CD14-positive monocyte (primary cell): ENCODE measurements at regions not wholly inside any gene's neighbourhood (a gene's known extent, or its start where the extent isn't known, plus 50 kb on each side); places are given as distances from the start of the nearest gene placed in this dataset.

Source experiments
- DNase-seq, 3 donors: peaks; one replicate each; pipeline ENCODE4 v3.0.0-alpha.2; 2011 to 2022
- H2AFZ ChIP-seq: 2 replicates; pipeline ENCODE4 v1.6.0; 2012; ENCODE audit warnings: mild to moderate bottlenecking, low read depth, low read length, inconsistent platforms; ENCODE audit not compliant: insufficient read depth, poor library complexity, severe bottlenecking
- H3K27ac ChIP-seq, 2 donors: 1 replicate in 1 of 2; 2 replicates in 1 of 2; pipeline ENCODE4 v1.5.1; 2012 to 2013; ENCODE audit warnings: low read length in 2 of 2, control low read depth in 1 of 2, inconsistent platforms in 1 of 2, low read depth in 1 of 2, mild to moderate bottlenecking in 1 of 2
- H3K27me3 ChIP-seq, 2 donors: one replicate each; pipeline versions ENCODE4 v1.6.0 to v1.6.1; 2011 to 2013; ENCODE audit warnings: low read length in 2 of 2; ENCODE audit not compliant: control insufficient read depth in 2 of 2, insufficient read depth in 2 of 2
- H3K36me3 ChIP-seq, 2 donors: replicated peaks in 1 of 2; 1 replicate in 1 of 2; 2 replicates in 1 of 2; pipeline versions ENCODE4 v1.5.1 to v1.6.1; 2012 to 2013; ENCODE audit warnings: low read length in 2 of 2, control low read depth in 1 of 2, inconsistent platforms in 1 of 2, mild to moderate bottlenecking in 1 of 2; ENCODE audit not compliant: insufficient read depth in 2 of 2, control insufficient read depth in 1 of 2
- H3K4me1 ChIP-seq, 2 donors: 1 replicate in 1 of 2; 2 replicates in 1 of 2; pipeline versions ENCODE4 v1.5.1 to v1.6.1; 2012 to 2013; ENCODE audit warnings: low read length in 2 of 2, control low read depth in 1 of 2, inconsistent platforms in 1 of 2, mild to moderate bottlenecking in 1 of 2, moderate library complexity in 1 of 2; ENCODE audit not compliant: insufficient read depth in 2 of 2, control insufficient read depth in 1 of 2
- H3K4me2 ChIP-seq: replicated peaks from 2 replicates; pipeline ENCODE3; 2012; ENCODE audit warnings: low read length, moderate library complexity, mild to moderate bottlenecking; ENCODE audit not compliant: poor library complexity, severe bottlenecking; ENCODE audit errors: extremely low read depth
- H3K4me3 ChIP-seq, 3 experiments: fragments of 200-600 bp in 1 of 3; sonication (generic) in 1 of 3; replicated peaks in 1 of 3; 1 replicate in 2 of 3; 2 replicates in 1 of 3; pipeline ENCODE4 v1.5.1; 2011 to 2013; ENCODE audit warnings: low read length in 3 of 3, mild to moderate bottlenecking in 3 of 3, control low read depth in 2 of 3, low read depth in 2 of 3, inconsistent platforms in 1 of 3, moderate library complexity in 1 of 3
- H3K79me2 ChIP-seq: 2 replicates; pipeline ENCODE4 v1.6.0; 2012; ENCODE audit warnings: mild to moderate bottlenecking, control low read depth, inconsistent platforms, low read length, moderate library complexity; ENCODE audit not compliant: insufficient read depth
- H3K9ac ChIP-seq: 2 replicates; pipeline ENCODE4 v1.6.0; 2017; ENCODE audit warnings: low read length, mild to moderate bottlenecking; ENCODE audit not compliant: insufficient read depth, poor library complexity, severe bottlenecking
- H3K9me3 ChIP-seq, 2 donors: replicated peaks in 1 of 2; 1 replicate in 1 of 2; 2 replicates in 1 of 2; pipeline versions ENCODE4 v1.5.1 to v1.6.1; 2012 to 2013; ENCODE audit warnings: low read length in 2 of 2, control low read depth in 1 of 2; ENCODE audit not compliant: control insufficient read depth in 1 of 2, insufficient read depth in 1 of 2
- H4K20me1 ChIP-seq: 2 replicates; pipeline ENCODE4 v1.6.0; 2012; ENCODE audit warnings: mild to moderate bottlenecking, low read length, control low read depth, moderate library complexity; ENCODE audit not compliant: insufficient read depth
- H3K27ac Mint-ChIP-seq, 7 donors: one replicate each; pipeline ENCODE4 v1.8.0; 2020; ENCODE audit warnings: mild to moderate bottlenecking in 7 of 7, mixed read lengths in 7 of 7, moderate library complexity in 6 of 7, inconsistent platforms in 2 of 7
- H3K27me3 Mint-ChIP-seq, 3 donors: one replicate each; pipeline ENCODE4 v1.8.0; 2021 to 2022; ENCODE audit warnings: low read depth in 3 of 3, mild to moderate bottlenecking in 3 of 3, mixed read lengths in 3 of 3, moderate library complexity in 3 of 3, inconsistent platforms in 1 of 3
- H3K36me3 Mint-ChIP-seq, 2 donors: one replicate each; pipeline ENCODE4 v1.8.0; 2020; ENCODE audit warnings: mixed read lengths in 2 of 2, inconsistent platforms in 1 of 2, mild to moderate bottlenecking in 1 of 2
- H3K4me1 Mint-ChIP-seq: one replicate; pipeline ENCODE4 v1.8.0; 2020; ENCODE audit warnings: mild to moderate bottlenecking, mixed read lengths
- H3K4me3 Mint-ChIP-seq, 2 donors: one replicate each; pipeline ENCODE4 v1.8.0; 2020; ENCODE audit warnings: mild to moderate bottlenecking in 2 of 2, mixed read lengths in 2 of 2, moderate library complexity in 1 of 2
- H3K9me3 Mint-ChIP-seq, 7 donors: one replicate each; pipeline ENCODE4 v1.8.0; 2020 to 2022; ENCODE audit warnings: mixed read lengths in 7 of 7, mild to moderate bottlenecking in 6 of 7, moderate library complexity in 6 of 7, inconsistent platforms in 2 of 7
- CTCF ChIP-seq: fragments of 200-600 bp; IDR thresholded peaks from one replicate; pipeline ENCODE4 v1.8.0; 2022; ENCODE audit warnings: antibody characterized with exemption, mild to moderate bottlenecking
- WGBS: methylation state at CpG from one replicate; pipeline ENCODE4 v1.1.5; 2013; ENCODE audit warnings: missing lambda C conversion rate; ENCODE audit not compliant: insufficient coverage; 5-methylcytosine and 5-hydroxymethylcytosine counted together
- intact Hi-C, 2 donors: fragments of 100-400 bp; cut with micrococcal nuclease; formaldehyde crosslinking; loops; one replicate each; pipeline versions ENCODE4 v1.15.0 to v1.15.1; 2023

- Mint-ChIP-seq H3K4me1 (peaks cover 8% of the 10 kb centered on the region), H3K4me3 (no peak overlapping the region), H3K9me3 (no peaks in the 10 kb centered on the region), H3K27ac (no peak overlapping the region), H3K27me3 (peaks cover 0 to 8% (median 2%) of the 10 kb centered on the region in 3 donors), H3K36me3 (no peaks in the 10 kb centered on the region)
- Histone ChIP-seq H3K36me3 (no peaks in the 10 kb centered on the region), H3K9me3 (no peaks in the 10 kb centered on the region), H3K4me1 (peaks cover 0 to 6% of the 10 kb centered on the region in 2 donors), H3K9ac (no peak overlapping the region), H3K27me3 (peaks cover 0 to 2% of the 10 kb centered on the region in 2 donors), H3K79me2 (no peaks in the 10 kb centered on the region), H3K4me2 (no peak overlapping the region), H3K4me3 (no peak overlapping the region), H2AFZ (no peak overlapping the region), H3K27ac (no peak overlapping the region), H4K20me1 (no peaks in the 10 kb centered on the region)
- intact Hi-C loops, result no loop called here
- WGBS, result 90% methylated on average over 2 of the region's 3 CpGs
- DNase-seq, result no peak
- TF ChIP-seq CTCF, result no peak
Observed at GRCh38 chr10:91038971-91039370, 118.1 kb upstream of the ANKRD1 start.

- H3K9ac ChIP-seq, result no peak overlapping the region
- H3K36me3 Mint-ChIP-seq, result no peaks in the 10 kb centered on the region
- H3K36me3 ChIP-seq, result no peaks in the 10 kb centered on the region
- 86% methylated on average over 1 of the region's 2 CpGs for WGBS
- TF ChIP-seq CTCF, result no peak
- no peaks in the 10 kb centered on the region for H3K4me1 Mint-ChIP-seq
- intact Hi-C loops, result no loop called here
- no peaks in the 10 kb centered on the region for H3K9me3 ChIP-seq
- no peaks in the 10 kb centered on the region for H3K79me2 ChIP-seq
- DNase-seq, result no peak
- no peaks in the 10 kb centered on the region for H4K20me1 ChIP-seq
- no peak overlapping the region for H2AFZ ChIP-seq
- peaks cover 0 to 2% of the 10 kb centered on the region in 2 donors for H3K27me3 ChIP-seq
- no peak overlapping the region for H3K27ac ChIP-seq
- peaks cover 0 to 8% (median 2%) of the 10 kb centered on the region in 3 donors for H3K27me3 Mint-ChIP-seq
- no peak overlapping the region for H3K4me3 ChIP-seq
- no peaks in the 10 kb centered on the region for H3K9me3 Mint-ChIP-seq
- H3K4me1 ChIP-seq, result no peaks in the 10 kb centered on the region
- no peak overlapping the region for H3K4me2 ChIP-seq
- H3K27ac Mint-ChIP-seq, result no peak overlapping the region
- no peak overlapping the region for H3K4me3 Mint-ChIP-seq
Observed at GRCh38 chr10:91040343-91040742, 119.5 kb upstream of the ANKRD1 start.
